ENCODE measurements at regions not wholly inside any gene's neighbourhood (a gene's known extent, or its start where the extent isn't known, plus 50 kb on each side); places are given as distances from the start of the nearest gene placed in this dataset.

DNA sequence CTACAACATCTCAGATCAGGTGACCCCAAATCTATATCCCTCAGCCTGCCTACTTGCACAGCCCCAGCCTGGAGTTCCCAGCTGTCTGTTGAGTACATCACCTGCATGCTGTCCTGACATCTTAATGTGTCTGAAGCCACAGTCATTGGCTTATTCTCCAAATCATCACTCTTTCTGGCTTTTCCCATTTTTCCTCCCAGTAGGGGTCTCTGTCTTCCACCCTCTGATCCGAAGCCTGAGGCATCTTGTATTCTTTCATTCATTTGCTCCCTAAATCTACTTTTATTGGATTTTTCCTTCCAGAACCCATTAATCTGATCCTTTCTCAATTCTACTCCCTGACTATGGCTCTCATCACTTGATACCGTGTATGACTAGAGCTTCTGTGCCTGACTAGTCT lies 332.9 kb upstream of the DCC start:
- Mint-ChIP-seq H3K36me3 (no peaks in the 10 kb centered on the region), H3K9me3 (no peaks in the 10 kb centered on the region), H3K27me3 (ENCODE audit: low read depth) (no peaks in the 10 kb centered on the region), H3K27ac (no peak overlapping the region), H3K4me3 (no peak overlapping the region), H3K4me1 (peaks cover 8% of the 10 kb centered on the region)
- no peak for DNase-seq (ENCODE audit: low spot score)
- POLR2A ChIA-PET: no interaction called here
- CTCF ChIA-PET: interaction anchor here (1.0 kb wide), 1 partner anchor 15 kb away, joined by 3 read pairs; no protein-coding TSS in a partner anchor
- ATAC-seq: no peak
- TF ChIP-seq MAX (CRISPR knock-in tag; IDR thresholded peaks at IDR 0.05) (no peak), IRF1 (CRISPR knock-in tag; IDR thresholded peaks at IDR 0.05) (no peak), NFATC4 (CRISPR knock-in tag; IDR thresholded peaks at IDR 0.05) (no peak), ZNF423 (CRISPR knock-in tag; IDR thresholded peaks at IDR 0.05) (no peak), ZNF671 (CRISPR knock-in tag; IDR thresholded peaks at IDR 0.05) (no peak), ETV6 (CRISPR knock-in tag; IDR thresholded peaks at IDR 0.05) (no peak), CTCF (IDR thresholded peaks at IDR 0.05) (no peak), ZNF317 (CRISPR knock-in tag; IDR thresholded peaks at IDR 0.05; ENCODE audit: borderline replicate concordance, low read depth) (no peak), TEAD4 (CRISPR knock-in tag; IDR thresholded peaks at IDR 0.05) (no peak), EMX1 (CRISPR knock-in tag; IDR thresholded peaks at IDR 0.05) (no peak), ZNF263 (CRISPR knock-in tag; IDR thresholded peaks at IDR 0.05; ENCODE audit: low read depth) (no peak), ELF4 (CRISPR knock-in tag; IDR thresholded peaks at IDR 0.05; ENCODE audit: low read depth) (no peak)

GRCh38 chr18:52008330-52008729 lies 331.7 kb upstream of the DCC start:
- Mint-ChIP-seq H3K4me1 (no peaks in the 10 kb centered on the region), H3K36me3 (no peaks in the 10 kb centered on the region), H3K4me3 (no peak overlapping the region), H3K27me3 (ENCODE audit: low read depth) (no peaks in the 10 kb centered on the region), H3K27ac (no peak overlapping the region), H3K9me3 (no peaks in the 10 kb centered on the region)
- ATAC-seq (no peak), DNase-seq (ENCODE audit: low spot score) (no peak)
- ChIA-PET POLR2A (no interaction called here), CTCF (no interaction called here)
- TF ChIP-seq E2F1 (CRISPR knock-in tag; IDR thresholded peaks at IDR 0.05): no peak
- no peak for TF ChIP-seq CBFB (CRISPR knock-in tag; IDR thresholded peaks at IDR 0.05; ENCODE audit: low read depth)
- TF ChIP-seq IRF2 (CRISPR knock-in tag; IDR thresholded peaks at IDR 0.05; ENCODE audit: borderline replicate concordance, low read depth): no peak
- TF ChIP-seq, protein P1, sequence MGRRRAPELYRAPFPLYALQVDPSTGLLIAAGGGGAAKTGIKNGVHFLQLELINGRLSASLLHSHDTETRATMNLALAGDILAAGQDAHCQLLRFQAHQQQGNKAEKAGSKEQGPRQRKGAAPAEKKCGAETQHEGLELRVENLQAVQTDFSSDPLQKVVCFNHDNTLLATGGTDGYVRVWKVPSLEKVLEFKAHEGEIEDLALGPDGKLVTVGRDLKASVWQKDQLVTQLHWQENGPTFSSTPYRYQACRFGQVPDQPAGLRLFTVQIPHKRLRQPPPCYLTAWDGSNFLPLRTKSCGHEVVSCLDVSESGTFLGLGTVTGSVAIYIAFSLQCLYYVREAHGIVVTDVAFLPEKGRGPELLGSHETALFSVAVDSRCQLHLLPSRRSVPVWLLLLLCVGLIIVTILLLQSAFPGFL (CRISPR knock-in tag; IDR thresholded peaks at IDR 0.05; ENCODE audit: borderline replicate concordance): no peak
- no peak for TF ChIP-seq ZNF532 (CRISPR knock-in tag; IDR thresholded peaks at IDR 0.05; ENCODE audit: borderline replicate concordance)
- TF ChIP-seq ZNF263 (CRISPR knock-in tag; IDR thresholded peaks at IDR 0.05; ENCODE audit: low read depth): no peak
- no peak for TF ChIP-seq RORB (CRISPR knock-in tag; IDR thresholded peaks at IDR 0.05)
- TF ChIP-seq GTF2I (CRISPR knock-in tag; conservative IDR thresholded peaks at IDR 0.05): no peak
- TF ChIP-seq, protein P2, sequence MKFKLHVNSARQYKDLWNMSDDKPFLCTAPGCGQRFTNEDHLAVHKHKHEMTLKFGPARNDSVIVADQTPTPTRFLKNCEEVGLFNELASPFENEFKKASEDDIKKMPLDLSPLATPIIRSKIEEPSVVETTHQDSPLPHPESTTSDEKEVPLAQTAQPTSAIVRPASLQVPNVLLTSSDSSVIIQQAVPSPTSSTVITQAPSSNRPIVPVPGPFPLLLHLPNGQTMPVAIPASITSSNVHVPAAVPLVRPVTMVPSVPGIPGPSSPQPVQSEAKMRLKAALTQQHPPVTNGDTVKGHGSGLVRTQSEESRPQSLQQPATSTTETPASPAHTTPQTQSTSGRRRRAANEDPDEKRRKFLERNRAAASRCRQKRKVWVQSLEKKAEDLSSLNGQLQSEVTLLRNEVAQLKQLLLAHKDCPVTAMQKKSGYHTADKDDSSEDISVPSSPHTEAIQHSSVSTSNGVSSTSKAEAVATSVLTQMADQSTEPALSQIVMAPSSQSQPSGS (CRISPR knock-in tag; IDR thresholded peaks at IDR 0.05; ENCODE audit: borderline replicate concordance, low read depth): no peak
- TF ChIP-seq MLX (CRISPR knock-in tag; IDR thresholded peaks at IDR 0.05): no peak
- TF ChIP-seq USF2 (CRISPR knock-in tag; IDR thresholded peaks at IDR 0.05): no peak
- no peak for TF ChIP-seq SMAD4 (CRISPR knock-in tag; IDR thresholded peaks at IDR 0.05)
- no peak for TF ChIP-seq HMGA2 (CRISPR knock-in tag; IDR thresholded peaks at IDR 0.05)
- no peak for TF ChIP-seq TEAD1 (CRISPR knock-in tag; IDR thresholded peaks at IDR 0.05)
